Stimulated activated naive CD8-positive, alpha-beta T cell treated with anti-CD3 and anti-CD28 coated beads, Interleukin-15, Interleukin-2, amounts not matched to agents 100 ng/mL and 50 ng/mL, for 24 hours (primary cell): ENCODE measurements at regions not wholly inside any gene's neighbourhood (a gene's known extent, or its start where the extent isn't known, plus 50 kb on each side); places are given as distances from the start of the nearest gene placed in this dataset.

ENCODE experiments used
- H3K27ac Mint-ChIP-seq: one replicate; pipeline ENCODE4 v1.8.0; 2021; ENCODE audit warnings: mild to moderate bottlenecking, mixed read lengths
- H3K27me3 Mint-ChIP-seq: one replicate; pipeline ENCODE4 v1.8.0; 2021; ENCODE audit warnings: mixed read lengths
- H3K36me3 Mint-ChIP-seq: one replicate; pipeline ENCODE4 v1.8.0; 2021; ENCODE audit warnings: low read depth, mixed read lengths
- H3K4me1 Mint-ChIP-seq: one replicate; pipeline ENCODE4 v1.8.0; 2021; ENCODE audit warnings: low read depth, mixed read lengths
- H3K4me3 Mint-ChIP-seq: one replicate; pipeline ENCODE4 v1.8.0; 2021; ENCODE audit warnings: mild to moderate bottlenecking, mixed read lengths
- H3K9me3 Mint-ChIP-seq: one replicate; pipeline ENCODE4 v1.8.0; 2021; ENCODE audit warnings: mixed read lengths

DNA sequence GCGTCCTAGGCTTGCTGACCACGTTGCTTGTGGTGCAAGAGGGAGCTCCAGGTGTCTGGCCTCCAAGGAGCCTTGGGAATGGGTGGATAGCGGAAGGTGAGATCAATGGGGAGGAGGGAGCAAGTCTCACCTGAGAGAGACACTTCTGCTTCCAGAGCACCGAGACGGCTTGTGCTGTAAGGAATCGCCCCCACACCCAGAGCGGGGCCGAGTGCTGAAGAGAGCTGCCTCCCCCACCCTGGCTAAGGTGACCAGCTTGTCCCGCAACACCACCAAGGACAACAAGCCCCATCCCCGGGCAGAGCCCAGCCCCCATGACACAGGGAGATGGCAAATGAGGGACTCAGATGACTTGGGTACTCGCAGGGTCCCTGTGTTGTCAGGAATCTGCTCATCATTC is 485.6 kb downstream of the NPHP4 start:
- Mint-ChIP-seq H3K9me3 (no peaks in the 10 kb centered on the region), H3K36me3 (no peaks in the 10 kb centered on the region), H3K27ac (no peak overlapping the region), H3K27me3 (peaks cover 4% of the 10 kb centered on the region), H3K4me3 (no peak overlapping the region), H3K4me1 (no peaks in the 10 kb centered on the region)

GRCh38 chr1:5505944-5506343 is 486.3 kb downstream of the NPHP4 start:
- Mint-ChIP-seq H3K4me3 (no peak overlapping the region), H3K27me3 (no peaks in the 10 kb centered on the region), H3K27ac (no peak overlapping the region), H3K9me3 (no peaks in the 10 kb centered on the region), H3K4me1 (no peaks in the 10 kb centered on the region), H3K36me3 (no peaks in the 10 kb centered on the region)

GRCh38 chr1:5504364-5504740 is 487.9 kb downstream of the NPHP4 start:
- Mint-ChIP-seq H3K27ac (no peak overlapping the region), H3K36me3 (no peaks in the 10 kb centered on the region)

DNA sequence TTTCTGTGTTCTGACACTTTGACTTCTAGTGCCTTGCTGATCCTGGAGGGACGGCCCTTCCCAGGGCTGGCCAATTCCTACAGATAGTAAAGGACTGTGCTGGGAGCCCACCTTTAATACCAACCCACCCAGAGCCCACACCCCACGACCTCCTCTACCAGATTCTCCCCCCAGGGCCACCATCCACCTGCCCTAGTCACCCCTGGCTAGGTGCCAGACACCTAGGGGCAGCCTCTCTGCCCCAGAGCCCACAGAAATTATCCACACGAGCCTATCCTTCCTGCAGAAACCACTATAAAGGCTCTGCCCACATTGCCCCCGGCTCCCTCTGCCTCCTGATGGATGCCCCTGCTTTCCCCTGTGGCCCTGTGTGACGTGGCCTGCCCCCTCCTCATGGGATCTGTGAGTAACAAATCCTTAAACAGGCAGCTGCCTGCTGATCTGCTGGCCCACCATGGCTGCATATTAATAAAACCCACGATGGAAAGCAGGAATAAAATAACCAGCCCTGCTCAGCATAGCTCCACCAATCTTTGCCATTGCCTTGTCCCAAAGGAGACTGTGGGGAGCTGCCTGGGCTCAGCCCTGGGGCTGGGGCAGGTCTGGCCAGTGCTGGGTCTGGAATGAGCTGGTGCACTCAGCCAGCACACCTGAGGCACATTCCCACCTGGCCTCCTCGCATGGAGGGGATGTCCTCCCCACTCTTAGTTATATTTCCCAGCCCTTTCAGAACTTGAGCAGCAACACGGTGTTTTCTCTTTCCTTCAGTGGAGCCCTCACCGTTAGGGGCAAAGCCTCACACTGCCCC is 488.5 kb downstream of the NPHP4 start:
- Mint-ChIP-seq H3K27me3 (no peaks in the 10 kb centered on the region), H3K27ac (no peak overlapping the region), H3K9me3 (no peaks in the 10 kb centered on the region), H3K4me3 (no peak overlapping the region), H3K36me3 (no peaks in the 10 kb centered on the region), H3K4me1 (no peaks in the 10 kb centered on the region)

More at GRCh38 chr1:5504364-5504740, 487.9 kb downstream of the NPHP4 start:
- no peak overlapping the region for H3K4me3 Mint-ChIP-seq
- H3K9me3 Mint-ChIP-seq: no peaks in the 10 kb centered on the region
- no peaks in the 10 kb centered on the region for H3K4me1 Mint-ChIP-seq
- no peaks in the 10 kb centered on the region for H3K27me3 Mint-ChIP-seq

GRCh38 chr1:5502311-5503194 is 489.7 kb downstream of the NPHP4 start:
- Mint-ChIP-seq H3K4me3 (no peak overlapping the region), H3K36me3 (no peaks in the 10 kb centered on the region), H3K27ac (no peak overlapping the region), H3K9me3 (no peaks in the 10 kb centered on the region), H3K4me1 (no peaks in the 10 kb centered on the region), H3K27me3 (no peaks in the 10 kb centered on the region)

GRCh38 chr1:5501206-5501930 is 490.9 kb downstream of the NPHP4 start:
- Mint-ChIP-seq H3K36me3 (no peaks in the 10 kb centered on the region), H3K27me3 (no peaks in the 10 kb centered on the region), H3K9me3 (no peaks in the 10 kb centered on the region), H3K4me3 (no peak overlapping the region), H3K27ac (no peak overlapping the region), H3K4me1 (no peaks in the 10 kb centered on the region)

GRCh38 chr1:5500541-5500940 is 491.7 kb downstream of the NPHP4 start:
- Mint-ChIP-seq H3K4me1 (no peaks in the 10 kb centered on the region), H3K4me3 (no peak overlapping the region), H3K27ac (no peak overlapping the region), H3K9me3 (no peaks in the 10 kb centered on the region), H3K36me3 (no peaks in the 10 kb centered on the region), H3K27me3 (peaks cover 2% of the 10 kb centered on the region)

GRCh38 chr1:5497503-5497902 is 494.7 kb downstream of the NPHP4 start:
- H3K9me3 Mint-ChIP-seq: no peaks in the 10 kb centered on the region
- no peaks in the 10 kb centered on the region for H3K4me1 Mint-ChIP-seq
- H3K27ac Mint-ChIP-seq: no peak overlapping the region
- no peaks in the 10 kb centered on the region for H3K36me3 Mint-ChIP-seq
- no peak overlapping the region for H3K4me3 Mint-ChIP-seq
- peaks cover 4% of the 10 kb centered on the region for H3K27me3 Mint-ChIP-seq

GRCh38 chr1:5495596-5496410 is 496.4 kb downstream of the NPHP4 start:
- no peaks in the 10 kb centered on the region for H3K4me1 Mint-ChIP-seq
- H3K27me3 Mint-ChIP-seq: peaks cover 4% of the 10 kb centered on the region
- no peaks in the 10 kb centered on the region for H3K9me3 Mint-ChIP-seq
- no peak overlapping the region for H3K4me3 Mint-ChIP-seq
- H3K27ac Mint-ChIP-seq: no peak overlapping the region
- H3K36me3 Mint-ChIP-seq: no peaks in the 10 kb centered on the region

DNA sequence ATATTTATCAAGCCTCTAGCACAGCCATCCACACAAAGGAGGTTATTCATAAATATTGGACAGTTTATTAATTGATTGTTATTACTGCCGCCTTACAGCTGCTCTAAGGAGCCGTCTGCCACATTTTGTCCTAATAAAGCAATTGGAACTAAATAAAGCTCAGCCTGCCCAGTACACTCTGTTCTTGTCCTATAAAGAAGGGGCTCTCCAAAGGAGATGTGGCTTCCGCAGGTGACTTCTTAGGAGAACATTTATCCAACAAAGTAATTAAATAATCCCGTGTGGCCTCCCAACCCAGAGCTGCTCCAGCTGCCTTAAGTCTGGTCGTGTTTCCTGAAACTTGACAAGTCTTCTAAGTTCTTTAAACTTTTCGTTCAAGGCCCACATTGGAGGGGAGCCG is 497.7 kb downstream of the NPHP4 start:
- no peaks in the 10 kb centered on the region for H3K9me3 Mint-ChIP-seq
- H3K4me1 Mint-ChIP-seq: no peaks in the 10 kb centered on the region
- H3K36me3 Mint-ChIP-seq: no peaks in the 10 kb centered on the region
- H3K27ac Mint-ChIP-seq: no peak overlapping the region
- peaks cover 4% of the 10 kb centered on the region for H3K27me3 Mint-ChIP-seq
- no peak overlapping the region for H3K4me3 Mint-ChIP-seq

DNA sequence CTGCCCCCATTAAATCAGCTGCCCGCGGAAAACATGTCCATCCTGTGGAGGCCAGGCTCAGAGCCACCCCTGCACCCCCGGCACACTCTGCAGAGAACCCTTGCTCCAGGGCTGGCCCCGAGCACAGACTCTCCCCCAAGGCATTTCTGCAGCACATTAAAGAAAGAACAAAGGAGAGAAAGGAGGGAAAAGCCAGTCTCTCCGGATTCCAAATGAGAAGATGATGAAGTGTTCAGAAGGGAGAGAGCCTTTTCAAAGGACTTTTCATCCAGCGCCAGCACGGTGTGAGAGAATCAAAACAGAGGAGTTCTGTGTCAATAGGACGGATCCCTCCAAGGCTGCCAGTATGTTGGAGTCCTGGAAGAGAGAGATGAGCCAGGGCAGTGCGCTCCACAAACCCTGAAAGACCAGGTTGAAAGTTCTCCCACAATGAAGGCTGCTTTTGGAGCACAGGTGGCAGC is 498.3 kb downstream of the NPHP4 start:
- Mint-ChIP-seq H3K27ac (no peak overlapping the region), H3K4me3 (no peak overlapping the region), H3K36me3 (no peaks in the 10 kb centered on the region), H3K27me3 (peaks cover 4% of the 10 kb centered on the region), H3K9me3 (no peaks in the 10 kb centered on the region), H3K4me1 (no peaks in the 10 kb centered on the region)

GRCh38 chr1:5493275-5493674 is 498.9 kb downstream of the NPHP4 start:
- no peak overlapping the region for H3K27ac Mint-ChIP-seq
- peaks cover 4% of the 10 kb centered on the region for H3K27me3 Mint-ChIP-seq
- no peak overlapping the region for H3K4me3 Mint-ChIP-seq
- no peaks in the 10 kb centered on the region for H3K4me1 Mint-ChIP-seq
- no peaks in the 10 kb centered on the region for H3K9me3 Mint-ChIP-seq
- H3K36me3 Mint-ChIP-seq: no peaks in the 10 kb centered on the region

GRCh38 chr1:5492846-5493245 is 499.4 kb downstream of the NPHP4 start:
- no peaks in the 10 kb centered on the region for H3K36me3 Mint-ChIP-seq
- H3K4me1 Mint-ChIP-seq: no peaks in the 10 kb centered on the region
- no peak overlapping the region for H3K27ac Mint-ChIP-seq
- peaks cover 4% of the 10 kb centered on the region for H3K27me3 Mint-ChIP-seq
- no peaks in the 10 kb centered on the region for H3K9me3 Mint-ChIP-seq
- no peak overlapping the region for H3K4me3 Mint-ChIP-seq

DNA sequence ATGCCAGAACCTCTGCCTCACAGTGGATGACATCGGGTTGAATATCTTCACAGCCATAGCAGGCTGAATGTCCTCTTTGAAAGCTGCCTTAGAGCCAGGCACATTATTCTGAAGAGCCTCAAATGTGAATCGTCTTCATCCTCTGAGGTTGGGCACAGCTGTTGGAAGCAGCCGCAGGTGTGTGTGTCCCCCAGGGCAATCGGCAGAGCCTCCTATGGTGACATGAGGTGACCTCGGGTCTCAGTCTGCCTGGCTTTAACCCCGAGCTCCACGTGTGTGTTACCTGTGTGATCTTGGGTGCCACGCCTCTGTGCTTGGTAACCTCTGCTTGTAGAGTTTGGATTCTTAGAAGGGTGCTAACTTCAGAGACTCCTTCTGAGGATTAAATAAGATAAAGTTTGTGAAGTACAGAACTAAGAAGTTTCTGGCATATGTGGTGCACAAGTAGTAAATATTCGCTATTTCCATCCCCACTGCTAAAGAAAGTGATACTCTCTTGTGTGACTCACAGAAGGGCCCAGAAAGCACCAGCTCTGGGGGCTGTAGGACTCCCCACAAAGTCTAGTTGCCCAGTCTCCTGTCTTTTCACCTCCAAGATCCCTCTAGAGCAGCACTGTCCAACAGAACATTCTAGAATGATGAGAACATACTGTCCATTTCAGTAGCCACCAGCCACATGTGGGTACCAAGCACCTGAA is 500.9 kb downstream of the NPHP4 start:
- Mint-ChIP-seq H3K4me1 (no peaks in the 10 kb centered on the region), H3K27ac (no peak overlapping the region), H3K4me3 (no peak overlapping the region), H3K9me3 (no peaks in the 10 kb centered on the region), H3K27me3 (peaks cover 4% of the 10 kb centered on the region), H3K36me3 (no peaks in the 10 kb centered on the region)
